Right lobe of liver (tissue), 4 donors: ENCODE measurements at regions not wholly inside any gene's neighbourhood (a gene's known extent, or its start where the extent isn't known, plus 50 kb on each side); places are given as distances from the start of the nearest gene placed in this dataset.

Experiments used
- CTCF ChIP-seq, 4 donors: fragments of 200-600 bp in 3 of 4; fragments of 450-650 bp in 1 of 4; IDR thresholded peaks; one replicate each; pipeline versions ENCODE4 v1.5.1 to v1.8.0; 2016 to 2022; ENCODE audit warnings: antibody characterized with exemption in 4 of 4, mild to moderate bottlenecking in 2 of 4
- POLR2A ChIP-seq: fragments of 450-650 bp; IDR thresholded peaks from one replicate; pipeline ENCODE4 v1.6.1; 2017; ENCODE audit warnings: antibody characterized with exemption, mild to moderate bottlenecking
- donor health status: DM: no; HTN: no; CAD: no.
- donor health status: DM: no; HTN: no; CAD: no.
- donor health status: DM: no; HTN: yes; CAD: no.

GRCh38 chr12:58030566-58031279 is 89.4 kb downstream of the ATP23 start:
- TF ChIP-seq CTCF (IDR thresholded peaks at IDR 0.05) = no peak
- no peak for TF ChIP-seq POLR2A
